ENCODE measurements at regions not wholly inside any gene's neighbourhood (a gene's known extent, or its start where the extent isn't known, plus 50 kb on each side); places are given as distances from the start of the nearest gene placed in this dataset.

- TF ChIP-seq CTCF (IDR thresholded peaks at IDR 0.05) (no peak), EZH2 (IDR thresholded peaks at IDR 0.05; ENCODE audit: borderline replicate concordance, insufficient read depth, low read depth, low read length, poor library complexity, severe bottlenecking) (no peak)
Observed at GRCh38 chr4:23298371-23298770, 591.5 kb downstream of the PPARGC1A start.
